ENCODE measurements at regions not wholly inside any gene's neighbourhood (a gene's known extent, or its start where the extent isn't known, plus 50 kb on each side); places are given as distances from the start of the nearest gene placed in this dataset.
"Not testable (repeated sequence)": the region's sequence is repeated elsewhere in the genome, so short reads cannot be mapped to it uniquely, and the experiment has no call there.

DNA sequence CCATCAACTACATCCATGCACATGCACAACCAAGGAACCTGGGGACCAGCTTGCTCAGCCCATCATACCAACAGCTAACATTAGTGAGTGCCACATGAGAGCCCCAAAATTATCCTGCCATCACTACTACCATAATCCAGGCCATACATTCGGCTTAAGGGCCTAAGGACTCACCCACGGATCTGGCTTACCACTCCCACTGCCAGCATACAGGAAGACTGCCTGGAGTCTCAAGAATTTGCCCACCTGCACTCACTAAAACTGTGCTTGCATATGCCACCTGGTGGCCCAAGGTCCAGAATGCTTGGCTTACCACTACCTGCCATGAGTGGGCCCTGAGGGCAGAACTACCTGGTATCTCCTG is 1562.9 kb upstream of the PRR20A start:
- H3K4me1 Mint-ChIP-seq (ENCODE audit: low read depth) = peaks cover 4% of the 10 kb centered on the region
- peaks cover 38% of the 10 kb centered on the region for H3K27me3 Mint-ChIP-seq
- no peak overlapping the region for H3K27ac Mint-ChIP-seq
- DNase-seq (ENCODE audit: low spot score, unreplicated experiment) = no peak
- no peaks in the 10 kb centered on the region for H3K36me3 Mint-ChIP-seq (ENCODE audit: insufficient read depth)
- H3K9me3 Mint-ChIP-seq (ENCODE audit: low read depth) = no peaks in the 10 kb centered on the region
- no peak overlapping the region for H3K4me3 Mint-ChIP-seq (ENCODE audit: low read depth)
- no peak for TF ChIP-seq CTCF (IDR thresholded peaks at IDR 0.05; ENCODE audit: unreplicated experiment)

- not testable (repeated sequence) for DNase-seq (ENCODE audit: low spot score, unreplicated experiment); H3K27ac Mint-ChIP-seq; H3K4me3 Mint-ChIP-seq (ENCODE audit: low read depth); H3K4me1 Mint-ChIP-seq (ENCODE audit: low read depth); H3K9me3 Mint-ChIP-seq (ENCODE audit: low read depth); H3K36me3 Mint-ChIP-seq (ENCODE audit: insufficient read depth)
- peaks cover 55% of the 10 kb centered on the region for H3K27me3 Mint-ChIP-seq
Observed at GRCh38 chr13:55582294-55582693, 1558.4 kb upstream of the PRR20A start.

DNA sequence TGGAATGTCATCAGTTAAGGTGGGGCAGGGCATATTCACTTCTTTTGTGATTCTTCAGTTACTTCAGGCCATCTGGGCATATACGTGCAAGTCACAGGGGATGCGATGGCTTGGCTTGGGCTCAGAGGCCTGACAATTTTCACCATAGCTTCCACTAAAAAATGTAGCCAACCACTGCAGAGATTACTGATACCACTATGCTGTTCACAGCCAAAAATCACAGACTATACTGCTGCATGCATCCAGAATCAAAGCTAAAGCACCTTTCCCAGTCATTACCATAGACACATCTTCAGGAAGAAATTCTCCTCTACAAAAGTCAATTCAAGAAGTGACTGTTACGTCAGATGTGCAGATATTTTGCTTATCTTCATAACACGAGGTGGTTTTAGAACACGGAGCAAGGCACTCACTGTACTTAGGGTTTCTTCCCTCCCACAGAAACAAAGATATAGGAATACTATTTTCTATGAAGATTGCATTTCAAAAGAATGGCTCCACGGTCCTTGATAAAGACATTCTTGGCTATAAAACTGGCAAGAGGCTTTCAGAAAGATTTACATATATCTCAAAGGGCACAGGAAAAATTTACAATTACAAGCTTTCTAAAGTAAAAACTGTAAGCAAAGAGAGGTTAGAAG is 1556.6 kb upstream of the PRR20A start:
- Mint-ChIP-seq H3K9me3 (ENCODE audit: low read depth) (no peaks in the 10 kb centered on the region), H3K4me3 (ENCODE audit: low read depth) (no peak overlapping the region), H3K4me1 (ENCODE audit: low read depth) (peaks cover 1% of the 10 kb centered on the region), H3K36me3 (ENCODE audit: insufficient read depth) (no peaks in the 10 kb centered on the region), H3K27me3 (peaks cover 50% of the 10 kb centered on the region), H3K27ac (no peak overlapping the region)
- TF ChIP-seq CTCF (IDR thresholded peaks at IDR 0.05; ENCODE audit: unreplicated experiment) = no peak
- DNase-seq (ENCODE audit: low spot score, unreplicated experiment) = no peak

DNA sequence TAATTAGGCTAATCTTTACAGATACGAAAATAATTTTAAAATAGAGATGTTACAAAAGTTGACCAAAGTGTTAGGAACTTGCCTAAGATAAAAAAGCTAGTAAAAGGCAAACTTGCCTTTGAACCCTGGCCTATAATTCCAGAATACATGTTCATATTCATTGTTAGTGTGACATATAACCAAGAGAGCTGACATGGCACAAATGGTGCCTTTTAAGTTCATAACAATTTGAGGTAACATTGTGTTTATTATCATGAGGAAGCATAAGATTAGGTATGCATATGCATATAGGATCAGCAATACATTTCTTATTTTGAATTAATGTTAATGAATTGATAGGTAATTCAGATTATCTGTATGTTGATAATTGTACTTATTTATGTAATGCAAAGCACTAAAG is 1537.9 kb upstream of the PRR20A start:
- H3K36me3 Mint-ChIP-seq (ENCODE audit: insufficient read depth) = no peaks in the 10 kb centered on the region
- no peak overlapping the region for H3K4me3 Mint-ChIP-seq (ENCODE audit: low read depth)
- no peaks in the 10 kb centered on the region for H3K9me3 Mint-ChIP-seq (ENCODE audit: low read depth)
- TF ChIP-seq CTCF (IDR thresholded peaks at IDR 0.05; ENCODE audit: unreplicated experiment) = no peak
- H3K27ac Mint-ChIP-seq = no peak overlapping the region
- DNase-seq (ENCODE audit: low spot score, unreplicated experiment) = no peak
- H3K4me1 Mint-ChIP-seq (ENCODE audit: low read depth) = no peaks in the 10 kb centered on the region
- no peaks in the 10 kb centered on the region for H3K27me3 Mint-ChIP-seq

- no peaks in the 10 kb centered on the region for H3K27me3 Mint-ChIP-seq
- no peak overlapping the region for H3K4me3 Mint-ChIP-seq (ENCODE audit: low read depth)
- no peaks in the 10 kb centered on the region for H3K36me3 Mint-ChIP-seq (ENCODE audit: insufficient read depth)
- H3K27ac Mint-ChIP-seq = no peak overlapping the region
- TF ChIP-seq CTCF (IDR thresholded peaks at IDR 0.05; ENCODE audit: unreplicated experiment) = no peak
- DNase-seq (ENCODE audit: low spot score, unreplicated experiment) = no peak
- no peaks in the 10 kb centered on the region for H3K4me1 Mint-ChIP-seq (ENCODE audit: low read depth)
- no peaks in the 10 kb centered on the region for H3K9me3 Mint-ChIP-seq (ENCODE audit: low read depth)
Observed at GRCh38 chr13:55606045-55606665, 1534.6 kb upstream of the PRR20A start.
